Gastroesophageal sphincter (tissue), 3 donors: ENCODE measurements at regions not wholly inside any gene's neighbourhood (a gene's known extent, or its start where the extent isn't known, plus 50 kb on each side); places are given as distances from the start of the nearest gene placed in this dataset.

Source experiments
- POLR2A ChIP-seq, 2 donors: fragments of 450-650 bp; IDR thresholded peaks; one replicate each; pipeline ENCODE4 v1.6.1; 2017; ENCODE audit warnings: antibody characterized with exemption in 2 of 2, mild to moderate bottlenecking in 2 of 2, moderate library complexity in 1 of 2
- TF ChIP-seq, protein P1 (sequence below), 4 experiments: fragments of 200-600 bp in 2 of 4; fragments of 450-650 bp in 2 of 4; sonication (generic) in 1 of 4; IDR thresholded peaks; one replicate each; pipeline ENCODE4 v1.5.1; 2017 to 2019; ENCODE audit warnings: antibody characterized with exemption in 4 of 4, mild to moderate bottlenecking in 2 of 4, moderate library complexity in 2 of 4

GRCh38 chr11:83394331-83394730, 108.2 kb upstream of the CCDC90B start:
- TF ChIP-seq POLR2A (IDR thresholded peaks at IDR 0.05) = no peak
- TF ChIP-seq, protein P1, sequence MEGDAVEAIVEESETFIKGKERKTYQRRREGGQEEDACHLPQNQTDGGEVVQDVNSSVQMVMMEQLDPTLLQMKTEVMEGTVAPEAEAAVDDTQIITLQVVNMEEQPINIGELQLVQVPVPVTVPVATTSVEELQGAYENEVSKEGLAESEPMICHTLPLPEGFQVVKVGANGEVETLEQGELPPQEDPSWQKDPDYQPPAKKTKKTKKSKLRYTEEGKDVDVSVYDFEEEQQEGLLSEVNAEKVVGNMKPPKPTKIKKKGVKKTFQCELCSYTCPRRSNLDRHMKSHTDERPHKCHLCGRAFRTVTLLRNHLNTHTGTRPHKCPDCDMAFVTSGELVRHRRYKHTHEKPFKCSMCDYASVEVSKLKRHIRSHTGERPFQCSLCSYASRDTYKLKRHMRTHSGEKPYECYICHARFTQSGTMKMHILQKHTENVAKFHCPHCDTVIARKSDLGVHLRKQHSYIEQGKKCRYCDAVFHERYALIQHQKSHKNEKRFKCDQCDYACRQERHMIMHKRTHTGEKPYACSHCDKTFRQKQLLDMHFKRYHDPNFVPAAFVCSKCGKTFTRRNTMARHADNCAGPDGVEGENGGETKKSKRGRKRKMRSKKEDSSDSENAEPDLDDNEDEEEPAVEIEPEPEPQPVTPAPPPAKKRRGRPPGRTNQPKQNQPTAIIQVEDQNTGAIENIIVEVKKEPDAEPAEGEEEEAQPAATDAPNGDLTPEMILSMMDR (IDR thresholded peaks at IDR 0.05) = no peak
